CD4-positive, alpha-beta T cell treated with Interleukin-2 at 100 ng/mL for 4 hours (primary cell): ENCODE measurements at regions not wholly inside any gene's neighbourhood (a gene's known extent, or its start where the extent isn't known, plus 50 kb on each side); places are given as distances from the start of the nearest gene placed in this dataset.

ENCODE experiments used
- DNase-seq: peaks from one replicate; pipeline ENCODE4 v3.0.0-alpha.2; 2020; ENCODE audit warnings: low spot score

GRCh38 chr9:103615994-103616393 is 478.1 kb upstream of the SMC2 start:
- no peak for DNase-seq

DNA sequence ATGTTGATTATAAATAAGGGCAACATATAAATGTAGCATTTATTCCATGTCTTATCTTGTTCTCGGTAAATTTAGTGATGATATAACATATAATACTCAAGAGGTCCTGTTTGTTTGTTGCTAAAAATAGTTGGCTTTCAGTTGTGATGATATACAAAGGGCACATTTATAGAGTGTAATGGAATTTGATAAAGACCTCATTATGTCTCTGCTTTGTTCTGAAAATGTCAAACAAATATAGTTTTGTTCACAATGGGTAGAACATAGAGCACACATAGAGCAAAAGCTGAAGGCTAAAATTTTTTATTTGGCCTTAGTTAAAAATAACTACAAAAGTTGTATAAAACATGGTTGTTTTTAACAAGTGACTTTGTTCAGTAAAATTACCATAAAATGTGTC is 477.1 kb upstream of the SMC2 start:
- no peak for DNase-seq

GRCh38 chr9:103625161-103625804 is 468.8 kb upstream of the SMC2 start:
- no peak for DNase-seq

GRCh38 chr9:103627731-103628130 is 466.4 kb upstream of the SMC2 start:
- DNase-seq = no peak

GRCh38 chr9:103649086-103649485 is 445.0 kb upstream of the SMC2 start:
- no peak for DNase-seq

- DNase-seq = no peak
Measured at GRCh38 chr9:103658156-103658555, 436.0 kb upstream of the SMC2 start.

GRCh38 chr9:103660830-103661229 is 433.3 kb upstream of the SMC2 start:
- DNase-seq = no peak

- no peak for DNase-seq
Measured at GRCh38 chr9:103661663-103662062, 432.4 kb upstream of the SMC2 start.

DNA sequence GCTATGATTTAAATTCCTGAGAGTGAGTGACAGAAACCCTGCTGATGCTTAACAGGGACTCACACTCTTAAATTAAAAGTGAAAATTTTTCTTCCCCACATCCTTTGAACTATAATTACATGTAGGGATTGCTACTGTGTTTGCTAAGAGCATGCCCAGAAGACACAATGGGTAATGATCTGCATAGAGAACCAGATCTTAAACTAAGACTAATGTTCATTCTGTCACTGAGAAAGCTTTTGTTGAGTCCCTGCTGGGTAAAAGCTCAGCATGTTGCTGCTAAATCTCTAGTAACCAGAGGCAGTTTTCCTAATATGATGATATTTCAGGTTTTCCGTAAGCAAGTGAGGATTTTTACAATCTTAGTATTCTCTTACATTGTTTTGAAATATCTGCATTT is 424.8 kb upstream of the SMC2 start:
- no peak for DNase-seq

GRCh38 chr9:103674271-103674670 is 419.8 kb upstream of the SMC2 start:
- no peak for DNase-seq

GRCh38 chr9:103680581-103680980 is 413.5 kb upstream of the SMC2 start:
- DNase-seq = no peak

GRCh38 chr9:103681435-103681834 is 412.7 kb upstream of the SMC2 start:
- no peak for DNase-seq

DNA sequence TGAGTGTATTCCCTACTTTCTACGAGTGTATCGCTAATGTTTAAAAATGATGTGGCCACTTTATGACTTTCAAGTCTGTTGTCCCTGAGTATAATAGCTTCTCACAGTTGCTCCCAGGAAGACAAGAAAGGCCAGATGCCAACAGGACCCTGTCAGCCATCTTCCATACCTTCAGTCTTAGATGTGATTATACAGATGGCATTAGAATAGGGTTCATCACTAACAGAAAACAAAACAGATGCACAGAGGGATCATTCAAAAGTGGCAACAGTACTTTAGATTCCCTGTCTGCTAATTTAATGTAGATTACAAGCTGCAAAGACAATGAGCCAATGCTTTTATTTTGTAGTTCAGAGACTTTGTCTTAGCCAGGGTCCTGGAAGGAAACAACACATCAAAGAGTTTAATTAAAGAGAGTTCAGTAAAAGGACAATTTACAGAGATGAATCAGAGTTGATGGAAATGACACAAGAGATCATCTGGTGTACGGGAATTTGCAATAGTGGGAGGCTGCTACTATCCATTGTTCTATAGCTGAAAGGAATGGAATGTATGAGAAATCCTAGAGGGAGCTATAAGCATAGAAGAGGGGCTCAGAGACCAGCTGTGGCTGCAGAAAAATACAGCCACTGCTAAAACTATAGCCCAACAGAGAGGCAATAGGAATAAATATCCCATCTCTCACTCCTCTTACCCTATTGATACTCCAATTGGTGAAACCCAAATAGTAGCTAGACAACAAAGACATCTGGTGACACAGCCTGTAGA is 393.7 kb upstream of the SMC2 start:
- no peak for DNase-seq

DNA sequence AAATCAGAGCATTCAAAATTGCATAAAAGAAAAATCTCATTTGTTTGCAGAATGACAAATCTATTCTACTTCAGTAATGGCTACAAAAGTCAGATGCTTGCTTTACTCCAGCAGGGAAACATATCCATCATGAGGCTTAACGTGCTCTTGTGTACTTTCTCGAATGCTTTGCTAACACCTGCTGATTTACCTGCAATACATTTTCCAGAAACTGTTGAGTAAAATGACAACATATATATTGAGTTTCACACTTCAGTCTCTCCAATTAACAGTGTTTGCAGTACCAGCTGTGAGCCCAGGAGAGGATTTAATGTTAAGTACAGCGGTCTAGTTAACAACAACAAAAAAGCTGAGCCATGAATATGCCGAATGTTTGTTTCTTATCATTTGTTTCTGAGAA is 391.5 kb upstream of the SMC2 start:
- no peak for DNase-seq

DNA sequence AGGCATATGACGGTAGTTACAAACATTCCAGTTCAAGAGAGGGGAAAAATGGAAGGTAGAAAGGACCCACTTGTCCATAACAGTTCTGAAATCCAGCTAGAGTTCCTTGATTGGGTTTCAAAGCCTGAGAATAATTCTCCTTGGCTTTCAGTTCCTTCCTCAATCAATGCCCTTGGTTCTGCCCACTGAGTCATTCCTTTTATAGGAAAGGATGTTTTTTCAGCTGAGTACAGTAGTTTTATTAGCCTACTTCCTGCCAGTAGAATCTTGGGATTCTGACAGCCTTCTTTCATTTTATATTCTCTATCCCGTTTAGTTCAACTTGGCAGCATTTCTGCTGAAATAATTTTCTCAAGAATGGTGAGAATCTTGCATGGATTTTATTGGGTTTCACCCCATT is 386.9 kb upstream of the SMC2 start:
- DNase-seq = no peak

- no peak for DNase-seq
Measured at GRCh38 chr9:103709366-103709765, 384.7 kb upstream of the SMC2 start.

- DNase-seq = no peak
Measured at GRCh38 chr9:103713631-103714030, 380.5 kb upstream of the SMC2 start.

GRCh38 chr9:103714992-103715391 is 379.1 kb upstream of the SMC2 start:
- no peak for DNase-seq

DNA sequence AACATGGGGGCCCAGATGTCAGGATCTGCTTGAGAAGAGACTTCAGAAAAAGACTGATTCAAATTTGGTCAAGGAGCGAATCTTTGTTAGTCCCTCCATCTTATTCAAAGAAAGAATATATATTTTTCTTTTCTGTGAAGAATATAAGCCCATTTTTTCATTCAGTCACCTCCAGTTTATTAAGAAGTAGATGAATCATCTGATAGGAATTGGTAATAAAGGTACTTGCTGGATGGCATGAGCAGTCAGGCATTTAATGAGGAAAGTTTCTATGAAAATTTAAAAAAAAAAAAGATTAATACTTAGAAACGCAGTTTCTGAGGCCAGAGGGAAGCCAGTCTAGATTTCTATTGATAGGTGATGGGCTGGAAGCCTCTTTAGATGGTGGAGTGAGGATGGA is 373.1 kb upstream of the SMC2 start:
- no peak for DNase-seq

DNA sequence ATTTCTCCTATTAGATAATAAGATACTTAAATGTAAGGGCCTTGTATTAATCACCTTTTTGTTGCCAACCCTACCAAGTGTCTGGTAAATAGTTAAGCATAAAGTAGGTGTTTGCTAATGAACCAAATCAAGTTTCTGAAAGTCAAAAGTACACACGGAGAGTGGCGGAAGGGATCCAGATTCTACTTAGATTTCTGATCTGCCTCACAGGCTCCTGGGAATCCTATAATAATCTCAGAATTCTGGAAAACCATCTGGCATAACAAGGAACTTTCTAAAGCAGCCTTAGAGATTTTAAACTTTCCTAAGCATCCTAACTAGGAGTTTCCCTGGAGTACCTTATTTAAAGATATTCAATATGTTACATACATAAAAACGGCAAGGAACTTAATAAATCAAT is 363.2 kb upstream of the SMC2 start:
- no peak for DNase-seq

DNA sequence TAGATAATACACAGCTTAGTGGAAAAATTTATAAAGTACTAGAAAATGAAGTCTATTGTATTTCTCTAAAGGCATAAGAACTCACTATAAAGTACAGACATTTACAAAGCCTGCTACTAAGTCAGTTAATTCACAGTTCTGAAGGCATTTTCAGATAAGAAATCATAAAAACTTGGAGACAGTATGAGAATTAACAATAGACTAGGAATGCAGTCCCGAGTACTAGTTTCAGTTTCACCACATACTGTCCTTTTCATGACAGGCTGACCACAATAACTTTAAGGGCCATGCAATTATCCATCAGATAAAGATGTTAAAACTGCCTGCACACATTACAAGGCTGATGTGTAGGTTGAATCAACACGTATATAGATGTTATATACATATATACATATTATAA is 362.6 kb upstream of the SMC2 start:
- DNase-seq = no peak

DNA sequence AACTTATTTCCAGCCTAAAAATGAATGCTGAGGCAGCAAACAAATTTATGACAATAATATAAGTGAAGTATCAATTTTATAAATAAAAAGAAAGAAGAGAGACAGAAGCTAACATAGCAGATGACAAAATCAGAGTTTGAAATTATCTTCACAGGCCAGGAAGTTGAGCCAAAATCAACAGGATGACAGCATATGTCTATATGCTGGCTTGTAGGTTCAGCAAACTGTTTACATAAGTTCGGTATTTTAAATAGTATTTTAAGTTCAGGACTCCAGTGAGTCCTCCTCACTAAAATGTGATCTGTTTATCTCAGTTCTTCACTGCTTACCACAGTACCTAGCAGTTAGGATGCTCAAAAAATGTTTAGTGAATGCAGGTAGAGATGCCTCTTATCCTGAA is 359.6 kb upstream of the SMC2 start:
- DNase-seq = no peak

DNA sequence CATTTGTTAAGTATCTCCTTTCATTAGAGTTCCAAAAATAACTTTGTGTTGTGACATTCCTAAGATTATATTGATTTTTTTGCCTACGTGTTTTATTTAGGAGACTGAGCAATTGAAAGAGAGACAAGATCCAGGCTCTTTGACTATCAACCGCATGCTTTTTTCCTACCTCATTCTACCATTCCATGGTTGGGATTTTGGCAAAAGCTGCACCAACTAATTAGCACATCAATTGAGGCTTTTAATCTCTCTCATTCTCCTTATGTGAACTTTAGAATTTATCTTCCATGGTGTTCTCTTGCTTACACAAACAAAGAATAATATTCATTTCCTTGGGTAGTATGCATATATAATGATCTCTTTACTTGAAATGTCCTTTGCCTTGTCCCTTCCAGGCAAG is 338.7 kb upstream of the SMC2 start:
- DNase-seq = no peak

DNA sequence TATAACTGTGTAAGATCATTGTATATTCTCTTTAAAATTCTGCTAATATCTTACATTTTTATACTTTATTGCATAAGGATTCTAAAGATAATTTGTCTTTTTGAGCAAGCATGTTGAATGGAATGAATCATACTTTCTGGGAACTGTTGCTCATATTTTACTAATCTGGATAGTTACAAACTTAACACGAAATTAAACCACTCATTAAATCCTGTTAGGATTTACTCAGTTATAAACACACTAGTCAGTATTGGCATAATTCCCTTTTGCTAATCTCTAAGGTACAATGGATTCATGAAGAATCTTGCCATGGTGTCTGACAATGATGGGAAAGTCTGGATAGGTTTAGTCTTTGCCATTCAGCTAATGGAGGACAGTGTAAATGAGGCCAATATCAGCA is 338.1 kb upstream of the SMC2 start:
- no peak for DNase-seq
